ENCODE measurements at regions not wholly inside any gene's neighbourhood (a gene's known extent, or its start where the extent isn't known, plus 50 kb on each side); places are given as distances from the start of the nearest gene placed in this dataset.

DNA sequence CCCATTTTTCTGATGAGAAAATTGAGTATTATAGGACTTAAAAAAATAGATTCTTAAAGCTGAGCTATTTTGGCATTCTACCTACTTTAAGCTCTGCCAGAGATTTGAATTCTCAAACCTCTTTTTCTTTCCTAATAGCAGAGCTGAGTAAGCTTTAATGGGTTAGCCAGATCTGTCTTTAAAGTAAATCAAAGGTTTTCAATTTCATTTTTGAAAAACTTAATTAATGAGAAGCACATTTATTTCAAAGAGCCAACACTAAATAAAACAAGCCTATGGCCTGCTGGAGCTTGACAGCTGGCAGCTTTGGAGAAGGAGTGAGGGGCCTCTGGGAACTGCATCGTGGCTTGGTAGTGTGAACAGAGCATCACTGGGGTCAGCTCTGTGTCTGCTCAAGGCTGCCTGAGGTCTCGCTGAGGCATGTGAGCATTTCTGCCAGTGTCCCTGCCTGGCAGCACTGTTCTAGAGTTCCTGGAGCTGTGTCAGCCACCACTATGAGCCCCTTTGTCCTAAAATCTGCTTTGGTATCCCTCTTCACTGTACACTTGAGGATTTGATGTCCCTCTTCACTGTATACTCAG, 50.4 kb upstream of the PRSS23 start:
- Mint-ChIP-seq H3K27ac (no peak overlapping the region), H3K27me3 (peaks cover 0 to 3% (median 0%) of the 10 kb centered on the region in 5 donors), H3K4me3 (no peak overlapping the region), H3K4me1 (no peaks in the 10 kb centered on the region), H3K36me3 (no peaks in the 10 kb centered on the region), H3K9me3 (no peaks in the 10 kb centered on the region)
- POLR2A ChIA-PET = no interaction called here
- ATAC-seq (no peak), DNase-seq (no peak)

DNA sequence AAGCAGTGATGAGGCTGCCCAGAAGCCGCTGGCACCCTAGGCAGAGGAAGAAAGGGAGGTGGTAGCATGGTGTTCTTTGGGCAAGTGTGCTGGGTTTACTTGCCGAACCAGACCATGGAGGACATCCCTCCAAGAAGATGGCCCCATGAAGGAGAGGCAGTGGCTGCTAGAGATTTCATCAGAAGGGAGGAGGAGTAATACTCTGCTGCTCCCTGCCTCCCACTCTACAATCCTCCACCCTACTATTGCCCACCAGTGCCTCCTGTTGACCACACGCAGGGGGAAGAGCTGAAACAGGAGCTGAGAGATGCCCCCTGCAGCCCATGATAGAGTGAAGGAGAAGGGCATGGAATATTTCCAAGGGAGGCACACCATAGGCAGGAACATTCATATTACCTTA, 51.0 kb upstream of the PRSS23 start:
- ATAC-seq (no peak), DNase-seq (no peak)
- POLR2A ChIA-PET = no interaction called here
- Mint-ChIP-seq H3K27me3 (peaks cover 0 to 3% (median 0%) of the 10 kb centered on the region in 5 donors), H3K9me3 (no peaks in the 10 kb centered on the region), H3K36me3 (no peaks in the 10 kb centered on the region), H3K4me3 (no peak overlapping the region), H3K4me1 (no peaks in the 10 kb centered on the region), H3K27ac (no peak overlapping the region)

DNA sequence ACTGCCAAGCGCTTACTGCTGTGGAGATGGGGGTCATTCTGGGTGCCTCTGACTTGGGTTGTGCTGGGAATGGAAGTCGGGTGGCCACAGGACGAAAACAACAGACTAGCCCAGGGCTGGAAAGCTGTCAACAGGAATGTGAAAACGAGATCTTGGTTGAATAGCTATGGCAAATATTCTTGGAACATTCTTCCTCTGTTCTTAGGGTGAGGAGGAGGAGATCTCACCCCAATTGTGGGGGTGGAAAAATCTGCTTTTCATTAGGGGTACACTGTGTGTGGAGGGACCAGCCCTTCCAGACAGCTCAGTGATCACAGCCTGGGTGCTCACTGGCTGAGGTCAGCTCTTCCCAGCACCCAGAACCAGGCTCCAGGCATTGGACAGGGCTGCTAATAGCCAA, 52.0 kb upstream of the PRSS23 start:
- no peak overlapping the region for H3K27ac Mint-ChIP-seq

DNA sequence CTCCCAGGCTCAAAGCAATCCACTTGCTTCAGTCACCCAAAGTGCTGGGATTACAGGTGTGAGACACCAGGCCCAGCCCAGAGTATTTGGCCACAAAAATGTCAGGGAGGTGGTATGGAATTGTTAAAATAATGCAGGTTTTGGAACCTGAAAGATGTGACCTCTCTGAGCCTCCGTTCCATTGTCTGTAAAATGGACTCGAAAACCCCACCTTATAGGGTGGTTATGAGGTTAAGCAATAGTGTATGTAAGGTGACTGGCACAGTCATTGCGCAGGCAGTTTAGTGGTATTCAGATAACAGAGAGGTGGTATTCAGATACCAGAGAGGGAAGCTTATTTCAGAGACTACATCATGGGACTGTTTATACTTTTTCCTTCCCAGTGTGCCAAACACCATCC, 52.5 kb upstream of the PRSS23 start:
- no peak overlapping the region for H3K27ac Mint-ChIP-seq
- no peaks in the 10 kb centered on the region for H3K9me3 Mint-ChIP-seq
- H3K4me1 Mint-ChIP-seq = no peaks in the 10 kb centered on the region
- no peaks in the 10 kb centered on the region for H3K36me3 Mint-ChIP-seq
- peaks cover 0 to 3% (median 0%) of the 10 kb centered on the region in 5 donors for H3K27me3 Mint-ChIP-seq
- ATAC-seq = no peak
- DNase-seq = no peak
- H3K4me3 Mint-ChIP-seq = no peak overlapping the region
- POLR2A ChIA-PET = no interaction called here

More for the DNA sequence above, 52.0 kb upstream of the PRSS23 start:
- Mint-ChIP-seq H3K36me3 (no peaks in the 10 kb centered on the region), H3K27me3 (peaks cover 0 to 3% (median 0%) of the 10 kb centered on the region in 5 donors), H3K4me1 (no peaks in the 10 kb centered on the region), H3K9me3 (no peaks in the 10 kb centered on the region), H3K4me3 (no peak overlapping the region)
- POLR2A ChIA-PET = no interaction called here
- DNase-seq (no peak), ATAC-seq (no peak)

DNA sequence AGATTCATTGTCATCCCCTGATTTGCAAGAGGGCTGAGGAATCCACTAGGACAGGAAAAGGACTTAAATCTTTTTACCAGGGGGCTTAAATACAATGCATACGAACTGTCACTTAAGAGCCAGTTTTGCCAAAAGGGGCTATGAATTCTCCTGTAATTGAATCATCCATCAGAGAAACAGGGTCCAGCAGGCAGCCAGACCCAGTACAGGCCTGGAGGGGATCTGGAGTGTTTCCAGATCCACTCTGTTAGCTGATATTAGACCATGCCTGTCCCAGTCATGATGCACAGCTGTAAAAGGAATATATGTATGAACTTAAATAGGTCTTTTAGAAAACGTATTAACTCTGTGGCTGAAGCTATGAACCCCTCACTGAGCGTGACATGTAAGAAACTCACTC, 53.8 kb upstream of the PRSS23 start:
- no peaks in the 10 kb centered on the region for H3K36me3 Mint-ChIP-seq
- H3K9me3 Mint-ChIP-seq = no peaks in the 10 kb centered on the region
- H3K4me3 Mint-ChIP-seq = no peak overlapping the region
- POLR2A ChIA-PET = no interaction called here
- H3K27me3 Mint-ChIP-seq = peaks cover 0 to 5% (median 1%) of the 10 kb centered on the region in 5 donors
- no peak for ATAC-seq
- H3K27ac Mint-ChIP-seq = no peak overlapping the region
- DNase-seq = no peak
- H3K4me1 Mint-ChIP-seq = no peaks in the 10 kb centered on the region

DNA sequence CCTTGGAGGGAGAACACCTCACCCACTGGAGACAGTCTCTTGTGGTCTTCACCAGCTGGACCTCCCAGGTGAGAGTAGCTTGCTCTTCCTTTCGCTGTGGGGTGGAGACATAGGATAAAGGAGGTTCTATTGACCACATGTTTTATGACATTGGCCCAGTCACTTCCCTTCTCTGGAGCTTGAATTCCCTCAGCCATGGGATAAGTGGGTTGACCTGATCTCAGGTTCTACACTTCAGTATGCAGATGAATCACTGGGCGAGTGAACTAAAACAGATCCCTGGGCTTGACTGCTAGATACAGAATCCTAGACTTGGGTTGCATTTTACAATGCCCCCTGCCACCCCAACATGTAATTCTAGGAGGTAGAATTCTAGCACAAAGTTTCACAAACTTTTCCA, 54.8 kb upstream of the PRSS23 start:
- ATAC-seq (no peak), DNase-seq (no peak)
- Mint-ChIP-seq H3K4me3 (no peak overlapping the region), H3K9me3 (no peaks in the 10 kb centered on the region), H3K27ac (no peak overlapping the region), H3K36me3 (no peaks in the 10 kb centered on the region), H3K27me3 (peaks cover 0 to 5% (median 1%) of the 10 kb centered on the region in 5 donors), H3K4me1 (no peaks in the 10 kb centered on the region)
- POLR2A ChIA-PET = no interaction called here

DNA sequence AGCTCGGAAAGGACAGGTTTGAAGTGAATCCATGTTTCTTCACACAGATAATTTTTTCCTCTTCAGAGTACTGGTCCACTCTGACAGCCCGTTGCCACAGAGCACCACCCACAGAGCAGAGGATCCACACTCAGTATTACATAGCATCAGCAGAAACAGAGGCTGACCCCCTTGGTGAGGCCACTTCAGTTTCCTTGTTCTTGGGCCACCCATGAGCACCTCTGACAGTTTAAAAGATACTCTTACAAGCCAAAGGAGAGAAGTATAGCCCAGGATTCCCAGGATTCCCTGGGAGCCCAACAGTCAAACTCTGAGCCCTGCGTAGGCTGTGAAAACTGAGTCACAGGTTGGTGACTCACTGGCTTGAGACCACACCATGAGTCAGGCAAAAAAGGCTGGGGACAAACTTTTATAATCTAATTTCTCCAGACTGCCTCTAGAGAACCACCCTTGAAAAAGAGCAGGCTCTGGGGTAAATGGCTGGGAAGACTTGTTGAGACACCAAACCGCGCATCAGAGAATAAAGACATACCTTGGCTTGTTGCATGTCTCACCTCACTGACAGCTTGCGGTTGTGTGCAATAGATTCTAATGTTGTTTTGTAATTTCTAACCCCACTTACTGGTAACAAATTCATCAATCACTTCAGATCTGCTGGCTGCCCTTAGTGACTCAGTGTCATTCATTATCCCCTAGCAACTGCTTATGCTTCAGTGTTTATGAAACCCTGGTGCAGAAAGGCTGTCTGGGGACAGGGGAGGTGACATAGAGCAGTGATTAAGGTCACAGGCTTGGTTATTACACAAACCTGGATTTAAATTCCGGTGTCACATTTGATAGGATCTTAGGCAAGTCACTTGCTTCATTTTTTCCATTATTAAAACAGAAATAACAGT, 56.9 kb upstream of the PRSS23 start:
- no peak for DNase-seq
- H3K9me3 Mint-ChIP-seq = peaks cover 0 to 2% (median 0%) of the 10 kb centered on the region in 9 donors
- no peaks in the 10 kb centered on the region for H3K36me3 Mint-ChIP-seq
- peaks cover 0 to 9% (median 1%) of the 10 kb centered on the region in 5 donors for H3K27me3 Mint-ChIP-seq
- POLR2A ChIA-PET = no interaction called here
- no peaks in the 10 kb centered on the region for H3K4me1 Mint-ChIP-seq
- H3K4me3 Mint-ChIP-seq = no peak overlapping the region
- no peak for ATAC-seq
- H3K27ac Mint-ChIP-seq = no peak overlapping the region

DNA sequence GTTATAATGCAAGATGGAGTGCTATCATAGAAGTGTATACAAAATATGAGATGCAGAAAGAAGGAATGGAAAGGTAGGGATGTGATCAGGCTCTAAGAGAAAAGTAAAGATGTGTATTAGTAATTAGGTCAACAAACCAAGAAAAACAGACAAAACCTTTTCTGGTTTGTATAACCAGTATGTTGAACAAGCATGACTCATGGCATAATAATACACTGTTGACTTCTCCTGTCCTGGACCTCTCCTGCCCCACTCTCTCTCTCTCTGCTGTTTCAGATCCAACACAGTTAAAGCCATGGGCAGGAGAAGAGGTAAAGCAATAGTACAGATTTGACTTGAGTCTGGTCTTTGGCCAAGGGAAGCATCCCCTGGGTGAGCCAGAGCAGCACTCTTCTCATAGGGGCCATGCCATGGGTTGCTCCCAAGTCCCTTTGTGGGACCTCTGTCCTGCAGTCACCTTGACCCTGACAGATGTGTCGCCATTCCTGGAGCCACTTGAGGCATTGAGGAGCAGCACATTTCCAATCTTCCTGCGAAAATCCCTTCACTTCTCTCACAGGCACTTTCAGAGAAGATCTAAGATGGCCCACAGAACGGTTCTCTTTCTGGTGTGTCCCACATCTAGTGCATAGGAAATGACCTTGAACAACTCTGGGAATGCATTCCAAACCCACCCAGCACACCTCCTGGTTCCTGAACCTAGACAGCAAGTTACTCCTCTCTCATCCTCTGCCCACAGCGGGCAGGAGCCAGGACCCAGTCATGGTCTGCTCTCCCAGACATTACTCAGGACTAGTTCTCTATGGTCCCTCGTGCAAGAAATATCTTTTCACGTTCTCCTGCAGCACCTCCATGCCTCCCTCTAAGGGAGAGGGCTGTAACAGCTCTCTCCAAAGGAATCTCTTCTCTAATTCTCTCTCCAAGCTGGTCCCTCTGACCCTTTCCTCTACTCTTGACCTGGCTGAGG, 58.2 kb upstream of the PRSS23 start:
- no peaks in the 10 kb centered on the region for H3K4me1 Mint-ChIP-seq
- peaks cover 0 to 9% (median 1%) of the 10 kb centered on the region in 5 donors for H3K27me3 Mint-ChIP-seq
- peaks cover 0 to 2% (median 0%) of the 10 kb centered on the region in 9 donors for H3K9me3 Mint-ChIP-seq
- no peak overlapping the region for H3K4me3 Mint-ChIP-seq
- H3K27ac Mint-ChIP-seq = no peak overlapping the region
- POLR2A ChIA-PET = no interaction called here
- no peaks in the 10 kb centered on the region for H3K36me3 Mint-ChIP-seq
- no peak for DNase-seq
- ATAC-seq = no peak

DNA sequence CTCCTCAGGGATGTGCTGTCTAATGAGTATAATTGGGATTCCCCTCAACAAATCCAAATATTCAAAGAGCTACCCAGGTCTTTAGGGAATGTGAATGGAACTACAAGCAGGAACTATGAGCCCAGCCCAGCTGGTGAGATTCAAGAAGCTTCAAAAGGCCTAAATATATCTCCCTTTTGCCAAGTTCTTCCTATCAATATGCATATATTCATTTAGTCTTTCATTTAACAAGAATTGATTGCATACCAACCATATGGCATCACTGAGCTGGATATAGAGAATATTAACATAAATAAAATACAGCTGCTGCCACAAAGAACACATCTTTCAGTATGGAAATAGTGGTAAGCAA, 58.9 kb upstream of the PRSS23 start:
- Mint-ChIP-seq H3K9me3 (peaks cover 0 to 2% (median 0%) of the 10 kb centered on the region in 9 donors), H3K4me3 (no peak overlapping the region), H3K27ac (no peak overlapping the region), H3K36me3 (no peaks in the 10 kb centered on the region), H3K27me3 (peaks cover 0 to 9% (median 1%) of the 10 kb centered on the region in 5 donors), H3K4me1 (no peaks in the 10 kb centered on the region)
- POLR2A ChIA-PET = no interaction called here
- no peak for ATAC-seq
- DNase-seq = no peak

DNA sequence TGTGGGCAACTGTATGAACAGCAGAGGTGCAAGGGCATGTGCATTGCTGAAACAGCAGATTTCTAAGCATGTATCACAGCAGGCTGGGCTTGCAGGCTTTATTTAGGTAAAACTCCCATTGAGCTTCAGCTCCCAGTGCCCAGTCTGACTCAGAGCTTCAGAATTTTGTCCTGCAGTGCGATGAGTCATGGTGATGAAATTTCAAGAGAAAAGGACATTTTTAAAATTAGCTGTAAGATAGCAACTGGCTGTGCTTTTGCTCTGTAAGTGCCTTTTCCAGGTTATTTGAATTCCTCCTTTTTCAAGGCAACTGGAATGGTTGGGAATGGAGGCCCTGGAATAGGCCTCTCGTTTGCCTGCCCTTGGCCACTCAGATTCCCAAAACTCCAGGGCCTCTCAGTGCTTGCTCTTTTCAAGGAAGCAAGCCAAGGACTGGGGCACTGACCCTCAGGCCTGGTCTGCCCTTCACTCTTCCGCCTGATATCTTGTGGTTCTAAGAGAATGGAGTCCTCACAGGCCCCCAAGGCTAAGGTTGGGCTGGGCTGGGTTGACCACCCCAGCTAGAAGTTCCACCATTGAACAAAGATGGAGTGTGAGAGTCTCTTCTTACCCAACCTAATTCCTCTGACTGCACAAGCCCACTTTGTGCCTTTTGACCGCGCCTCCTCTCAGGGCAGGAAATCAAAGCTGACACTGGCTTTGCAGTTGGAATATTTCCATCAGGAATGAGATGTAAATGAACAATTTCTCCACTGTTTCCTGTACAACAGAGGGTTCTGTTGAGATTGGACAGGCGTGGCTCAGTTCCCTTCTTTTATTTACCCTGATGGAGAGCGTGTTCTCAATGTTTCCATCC, 59.5 kb upstream of the PRSS23 start:
- peaks cover 0 to 2% (median 0%) of the 10 kb centered on the region in 9 donors for H3K9me3 Mint-ChIP-seq
- H3K4me3 Mint-ChIP-seq = no peak overlapping the region
- DNase-seq = no peak
- H3K27me3 Mint-ChIP-seq = peaks cover 0 to 9% (median 1%) of the 10 kb centered on the region in 5 donors
- H3K4me1 Mint-ChIP-seq = no peaks in the 10 kb centered on the region
- no peaks in the 10 kb centered on the region for H3K36me3 Mint-ChIP-seq
- H3K27ac Mint-ChIP-seq = no peak overlapping the region
- ATAC-seq = no peak
- POLR2A ChIA-PET = no interaction called here

DNA sequence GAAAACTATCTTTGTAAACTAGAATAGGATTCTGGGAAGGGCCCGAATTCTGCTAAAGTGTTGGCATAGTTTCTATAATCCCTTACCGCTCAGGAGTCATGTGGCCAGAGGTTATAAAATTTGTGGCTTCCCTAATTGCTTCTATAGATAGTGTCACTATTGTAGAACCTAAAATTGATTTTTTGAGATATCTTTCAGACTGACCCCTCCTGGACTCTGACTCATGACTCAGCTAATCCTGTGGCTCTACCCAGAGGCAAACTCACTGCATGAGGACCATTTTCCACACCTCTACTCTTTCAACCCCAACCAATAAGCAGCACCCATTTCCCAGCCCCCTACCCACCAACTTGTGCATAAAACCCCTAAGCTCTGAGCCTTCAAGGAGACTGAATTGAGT, 61.8 kb upstream of the PRSS23 start:
- no peak for DNase-seq
- Mint-ChIP-seq H3K9me3 (peaks cover 0 to 2% (median 0%) of the 10 kb centered on the region in 9 donors), H3K36me3 (no peaks in the 10 kb centered on the region), H3K4me3 (no peak overlapping the region), H3K27me3 (peaks cover 0 to 9% (median 1%) of the 10 kb centered on the region in 5 donors), H3K4me1 (no peaks in the 10 kb centered on the region), H3K27ac (peak overlapping the region in 1 of 10 donors; percentile 26)
- ATAC-seq = no peak
- POLR2A ChIA-PET = no interaction called here

DNA sequence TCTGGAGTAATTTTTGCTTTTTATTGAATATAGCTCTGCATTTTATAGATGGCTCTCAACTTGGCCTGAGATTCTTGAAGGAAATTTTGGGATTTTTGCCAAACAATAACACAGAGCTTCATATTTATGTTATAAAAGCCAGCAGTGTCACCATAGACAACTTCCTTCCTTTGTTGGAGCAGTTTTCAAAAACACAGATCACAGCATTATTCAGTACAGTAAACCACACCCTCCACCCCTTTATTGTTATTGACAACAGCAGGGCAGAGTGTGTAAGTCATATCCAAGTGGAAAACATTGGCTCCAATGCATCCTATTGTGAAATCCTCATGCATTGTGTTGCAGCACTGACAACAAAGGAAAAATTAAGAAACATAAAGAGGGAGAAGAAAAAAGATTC, 62.6 kb upstream of the PRSS23 start:
- H3K4me1 Mint-ChIP-seq = no peaks in the 10 kb centered on the region
- H3K27me3 Mint-ChIP-seq = peaks cover 0 to 9% (median 1%) of the 10 kb centered on the region in 5 donors
- POLR2A ChIA-PET = no interaction called here
- H3K9me3 Mint-ChIP-seq = peaks cover 0 to 3% (median 0%) of the 10 kb centered on the region in 9 donors
- no peaks in the 10 kb centered on the region for H3K36me3 Mint-ChIP-seq
- DNase-seq (no peak), ATAC-seq (no peak)
- H3K27ac Mint-ChIP-seq = no peak overlapping the region
- no peak overlapping the region for H3K4me3 Mint-ChIP-seq

Data from naive thymus-derived CD8-positive, alpha-beta T cell (primary cell).